Suppressor macrophage (primary cell): ENCODE measurements at regions not wholly inside any gene's neighbourhood (a gene's known extent, or its start where the extent isn't known, plus 50 kb on each side); places are given as distances from the start of the nearest gene placed in this dataset.
"Not testable (repeated sequence)": the region's sequence is repeated elsewhere in the genome, so short reads cannot be mapped to it uniquely, and the experiment has no call there.

Experiments used
- DNase-seq, 4 experiments: peaks; one replicate each; pipeline ENCODE4 v3.0.0-alpha.2; 2020 to 2022

- no peak for DNase-seq
Measured at GRCh38 chr6:139728876-139729427, 354.5 kb upstream of the CITED2 start.

GRCh38 chr6:139726272-139726671 is 351.8 kb upstream of the CITED2 start:
- not testable (repeated sequence) for DNase-seq

- DNase-seq, result peak in 1 of 4 experiments; percentile 8
Measured at GRCh38 chr6:139722530-139722929, 348.1 kb upstream of the CITED2 start.

DNA sequence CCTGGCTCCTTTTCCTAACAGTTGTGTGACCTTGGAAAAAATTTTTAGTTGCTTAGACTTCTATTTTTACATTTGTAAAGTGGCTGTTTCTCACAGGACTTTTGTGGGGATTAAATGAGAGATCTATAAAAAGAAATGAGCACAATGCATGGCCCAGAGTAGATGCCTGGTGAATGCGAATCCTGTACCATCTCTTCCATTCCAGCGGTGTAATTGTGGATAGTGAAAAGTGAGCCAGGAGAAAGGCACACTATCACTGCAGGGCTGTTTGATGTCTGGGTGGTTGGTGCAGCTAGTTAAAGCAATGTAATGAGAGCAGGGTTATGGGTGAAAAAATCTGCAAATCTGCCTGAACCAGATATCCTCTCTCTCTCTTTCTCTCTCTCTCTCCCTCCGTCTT is 347.5 kb upstream of the CITED2 start:
- no peak for DNase-seq

GRCh38 chr6:139713900-139714506 is 339.6 kb upstream of the CITED2 start:
- DNase-seq, result no peak

DNA sequence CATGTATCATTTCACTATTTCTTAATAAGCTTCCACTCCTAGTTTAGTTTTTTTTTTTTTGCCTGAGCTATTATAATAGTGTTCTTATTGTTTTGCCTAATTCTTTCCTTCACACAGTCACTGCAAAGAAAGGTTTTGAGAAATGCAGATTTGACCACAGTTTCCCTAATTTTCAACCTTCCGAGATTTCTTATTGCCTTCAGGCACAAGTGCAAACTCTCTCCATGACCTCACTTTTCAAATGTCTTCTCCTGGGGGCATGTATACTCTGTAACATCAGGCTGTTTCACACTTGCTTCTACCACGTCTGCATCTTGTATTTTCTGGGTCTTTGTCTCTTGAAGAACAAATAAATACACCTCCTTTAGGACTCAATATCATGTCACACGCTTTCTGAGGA is 339.0 kb upstream of the CITED2 start:
- DNase-seq, result peak in 3 of 4 experiments; percentile 38 to 64 (median 61)

GRCh38 chr6:139712830-139713229 is 338.4 kb upstream of the CITED2 start:
- peak in 1 of 4 experiments; percentile 8 for DNase-seq

DNA sequence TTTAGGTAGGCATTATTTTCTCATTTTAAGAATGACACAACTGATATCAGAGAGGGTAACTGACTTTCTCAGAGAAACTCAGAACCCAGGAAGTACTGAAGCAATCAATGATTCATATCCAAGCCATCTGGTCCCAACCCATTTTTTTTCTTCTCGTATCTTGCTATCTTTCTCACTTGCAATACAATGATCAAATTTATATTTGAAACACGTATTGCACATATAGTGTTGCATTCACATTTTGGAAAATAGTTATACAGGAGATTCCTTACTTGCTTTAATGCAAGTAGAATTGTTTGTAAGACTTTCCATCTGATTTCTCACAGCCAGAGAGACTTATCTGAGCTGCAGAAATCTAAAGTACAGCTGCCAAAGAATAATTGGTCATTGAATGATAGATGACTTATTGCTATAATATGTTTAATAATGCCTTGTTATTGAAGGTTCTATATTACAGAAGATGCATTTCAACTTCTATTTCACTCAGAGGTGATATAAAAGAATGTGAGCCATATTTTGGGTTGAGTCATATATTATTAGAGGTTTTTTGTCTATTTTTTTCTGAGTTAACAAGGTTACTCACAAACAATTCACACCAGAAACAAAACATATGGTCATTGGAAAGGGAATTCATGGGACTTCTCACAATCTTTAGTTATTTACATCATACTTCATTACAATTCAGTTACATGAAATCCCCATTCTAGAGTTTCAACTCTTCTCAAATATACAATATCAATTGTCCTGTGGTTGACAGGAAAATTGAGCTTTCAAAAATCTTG is 337.5 kb upstream of the CITED2 start:
- peak in 1 of 4 experiments; percentile 22 for DNase-seq

DNA sequence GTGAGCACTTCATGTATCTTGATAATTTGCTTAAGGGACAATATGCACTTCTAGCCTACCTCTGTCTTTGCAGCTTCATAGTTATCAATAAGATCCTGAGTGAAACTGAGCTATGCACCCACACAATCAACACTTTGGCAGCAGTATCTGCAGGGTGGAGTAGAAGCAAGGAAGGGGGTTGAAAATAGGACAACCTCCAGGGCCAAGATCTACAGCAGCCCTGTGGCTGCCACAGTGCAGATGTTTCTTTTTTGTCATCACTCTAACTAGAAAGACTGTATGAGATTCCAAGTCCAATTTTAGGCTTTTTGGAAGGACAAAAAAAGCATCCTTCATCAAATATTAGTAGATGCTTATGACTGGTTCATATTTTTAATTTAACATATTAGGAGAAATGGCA is 336.1 kb upstream of the CITED2 start:
- DNase-seq, result no peak

DNA sequence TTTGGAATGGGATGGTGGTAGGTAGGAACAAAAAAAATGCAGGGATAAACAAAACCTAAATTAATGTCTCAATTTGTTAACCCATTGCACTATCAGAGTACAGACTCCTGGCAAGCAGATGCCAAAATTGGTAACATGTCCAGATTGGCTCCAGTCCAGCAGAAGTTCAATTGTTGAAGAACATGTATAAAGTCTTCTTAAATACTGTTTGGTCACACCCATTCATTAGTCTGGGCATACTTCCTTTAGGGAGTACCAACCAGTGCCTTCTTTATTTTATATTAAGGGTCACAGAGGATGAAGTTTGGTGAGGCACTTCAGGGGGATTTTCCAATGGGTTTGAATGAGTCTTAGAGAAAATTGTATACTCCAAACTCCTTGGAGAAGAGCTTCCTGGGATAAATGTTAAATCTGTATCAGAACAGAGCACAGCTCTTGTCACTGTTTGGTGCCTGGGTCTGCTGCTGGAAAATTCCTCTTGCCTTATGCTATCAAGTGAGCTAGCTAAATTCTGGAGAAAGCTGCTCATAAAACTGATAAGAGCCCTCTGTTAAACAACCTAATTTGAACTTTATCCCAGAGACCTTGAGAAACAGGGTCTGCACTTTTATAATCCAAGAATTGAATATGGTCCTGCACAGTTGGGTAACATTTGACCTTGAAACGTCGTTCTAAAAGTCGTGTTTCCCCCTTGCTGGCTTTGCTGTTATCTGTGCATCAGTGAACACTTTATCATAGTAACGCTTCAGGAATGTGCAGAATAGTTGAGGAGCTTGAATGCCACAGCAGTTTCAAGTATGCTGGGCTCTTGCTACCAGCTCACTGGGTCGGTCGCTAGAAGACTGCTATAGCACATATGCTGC is 334.1 kb upstream of the CITED2 start:
- DNase-seq, result no peak

DNA sequence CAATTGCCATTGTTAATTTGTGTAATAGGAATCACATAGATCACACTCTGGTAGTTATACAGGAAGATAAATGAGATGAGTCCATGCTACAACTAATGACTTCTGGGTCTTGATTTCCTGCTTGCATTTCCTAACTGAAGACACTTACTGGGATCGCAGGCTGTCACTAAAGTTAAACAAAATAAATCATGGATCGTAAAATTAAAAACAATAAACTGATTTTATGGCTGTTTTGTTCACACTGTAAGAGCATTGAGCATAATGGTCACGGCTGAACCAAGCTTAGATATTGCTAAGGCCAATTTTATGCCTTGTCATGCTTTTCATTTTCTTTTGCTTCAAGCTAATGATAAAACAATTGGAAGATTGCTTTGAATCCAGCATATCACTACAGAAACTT is 332.5 kb upstream of the CITED2 start:
- DNase-seq, result no peak

GRCh38 chr6:139705284-139705683 is 330.8 kb upstream of the CITED2 start:
- no peak for DNase-seq

GRCh38 chr6:139703780-139704179 is 329.3 kb upstream of the CITED2 start:
- DNase-seq, result no peak

GRCh38 chr6:139702706-139703105 is 328.3 kb upstream of the CITED2 start:
- DNase-seq, result no peak

GRCh38 chr6:139701695-139702094 is 327.2 kb upstream of the CITED2 start:
- DNase-seq, result no peak

GRCh38 chr6:139701003-139701402 is 326.6 kb upstream of the CITED2 start:
- no peak for DNase-seq

DNA sequence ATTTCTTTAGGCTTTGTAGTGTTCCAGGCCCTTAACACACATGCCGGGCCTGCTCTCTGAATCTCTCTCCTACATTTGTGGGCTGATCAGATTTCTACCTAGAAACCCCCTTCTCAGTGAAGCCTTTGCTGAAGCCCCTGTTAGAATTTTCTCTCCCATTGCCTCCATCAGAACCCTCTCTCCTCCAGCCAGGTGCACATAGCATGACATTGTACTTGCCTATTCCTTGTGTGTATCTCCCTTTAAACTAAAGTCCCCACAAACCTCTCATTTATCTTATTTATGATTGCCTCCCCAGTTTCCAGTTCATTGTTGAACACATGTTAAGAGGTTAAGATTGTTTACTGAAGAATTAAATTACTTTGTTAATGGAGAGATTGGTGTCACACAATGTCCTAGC is 325.5 kb upstream of the CITED2 start:
- no peak for DNase-seq

GRCh38 chr6:139699335-139699734 is 324.9 kb upstream of the CITED2 start:
- peak in 2 of 4 experiments; percentile 16 to 32 for DNase-seq

GRCh38 chr6:139698526-139699176 is 324.2 kb upstream of the CITED2 start:
- DNase-seq, result peak in 3 of 4 experiments; percentile 19 to 40 (median 40)

DNA sequence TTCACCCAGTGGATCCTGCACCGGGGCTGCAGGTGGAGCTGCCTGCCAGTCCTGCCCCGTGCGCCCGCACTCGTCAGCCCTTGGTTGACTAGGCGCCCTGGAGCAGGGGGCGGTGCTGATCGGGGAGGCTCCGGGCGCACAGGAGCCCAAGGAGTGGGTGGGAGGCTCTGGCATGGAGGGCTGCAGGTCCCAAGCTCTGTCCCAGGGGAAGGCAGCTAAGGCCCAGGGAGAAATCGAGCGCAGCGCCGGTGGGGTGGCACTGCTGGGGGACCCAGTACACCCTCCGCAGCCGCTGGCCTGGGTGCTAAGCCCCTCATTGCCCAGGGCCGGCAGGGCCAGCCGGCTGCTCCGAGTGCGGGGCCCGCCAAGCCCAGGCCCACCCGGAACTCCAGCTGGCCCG is 323.4 kb upstream of the CITED2 start:
- not testable (repeated sequence) for DNase-seq

GRCh38 chr6:139696991-139697390 is 322.5 kb upstream of the CITED2 start:
- DNase-seq, result not testable (repeated sequence)

DNA sequence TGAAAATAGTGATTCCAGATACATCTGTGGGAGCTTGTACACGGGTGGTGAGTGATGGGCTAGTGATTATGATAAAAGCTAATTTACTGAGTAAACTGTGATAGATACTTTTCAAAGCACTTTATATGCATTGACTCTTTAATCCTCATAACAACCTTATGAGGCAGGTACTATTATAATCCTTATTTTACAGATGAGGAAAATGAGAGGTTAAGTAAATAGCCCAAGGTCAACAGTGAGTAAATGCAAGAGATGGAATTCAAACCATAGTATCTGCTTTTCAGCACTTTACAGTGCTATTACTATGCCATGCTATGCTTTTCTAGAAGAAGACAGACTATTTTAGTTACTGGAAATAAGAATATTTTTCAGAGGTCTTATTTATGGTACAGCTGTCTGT is 320.9 kb upstream of the CITED2 start:
- DNase-seq, result no peak
